ENCODE measurements at regions not wholly inside any gene's neighbourhood (a gene's known extent, or its start where the extent isn't known, plus 50 kb on each side); places are given as distances from the start of the nearest gene placed in this dataset.

DNA sequence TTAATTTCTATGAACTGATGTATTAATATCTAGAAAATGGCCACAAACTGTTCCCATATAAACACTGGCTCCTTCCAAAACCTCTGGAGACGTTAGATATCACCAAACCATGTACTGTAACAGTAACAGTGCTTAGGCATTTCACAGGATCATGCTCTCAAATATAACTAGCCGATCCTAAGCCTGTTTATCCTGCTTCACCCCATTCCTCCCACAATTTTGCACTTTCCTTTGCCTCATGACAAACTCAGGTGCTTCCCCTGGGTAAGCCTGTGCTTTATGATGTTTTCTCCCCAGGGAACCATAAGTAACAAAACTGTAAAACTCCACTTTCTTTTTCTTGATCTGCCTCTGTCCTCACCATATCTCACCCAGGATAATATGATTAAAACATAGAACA is 452.3 kb downstream of the PLA2G4A start:
- H3K4me1 ChIP-seq (ENCODE audit: control insufficient read depth, insufficient read depth, low read length) = no peaks in the 10 kb centered on the region
- no peaks in the 10 kb centered on the region for H3K27me3 ChIP-seq (ENCODE audit: control insufficient read depth, insufficient read depth, low read length)
- no peaks in the 10 kb centered on the region for H3K36me3 ChIP-seq (ENCODE audit: control insufficient read depth, insufficient read depth, low read length)
- no peaks in the 10 kb centered on the region for H3K9me3 ChIP-seq (ENCODE audit: control insufficient read depth, insufficient read depth, low read length)
- DNase-seq (ENCODE audit: low read depth, low spot score) = no peak
- H3K4me3 ChIP-seq (ENCODE audit: low read length) = no peak overlapping the region
- no CpG with 5 or more reads among the region's 2 CpGs for WGBS (ENCODE audit: insufficient coverage, insufficient read length)
- no peak overlapping the region for H3K27ac ChIP-seq (ENCODE audit: low read length)

- Histone ChIP-seq H3K4me1 (ENCODE audit: control insufficient read depth, insufficient read depth, low read length) (no peaks in the 10 kb centered on the region), H3K4me3 (ENCODE audit: low read length) (no peak overlapping the region), H3K36me3 (ENCODE audit: control insufficient read depth, insufficient read depth, low read length) (no peaks in the 10 kb centered on the region), H3K27me3 (ENCODE audit: control insufficient read depth, insufficient read depth, low read length) (no peaks in the 10 kb centered on the region), H3K27ac (ENCODE audit: low read length) (no peak overlapping the region), H3K9me3 (ENCODE audit: control insufficient read depth, insufficient read depth, low read length) (no peaks in the 10 kb centered on the region)
- DNase-seq (ENCODE audit: low read depth, low spot score) = no peak
- WGBS (ENCODE audit: insufficient coverage, insufficient read length) = no CpG with 5 or more reads among the region's 1 CpG
Measured at GRCh38 chr1:187283984-187284383, 455.2 kb downstream of the PLA2G4A start.

DNA sequence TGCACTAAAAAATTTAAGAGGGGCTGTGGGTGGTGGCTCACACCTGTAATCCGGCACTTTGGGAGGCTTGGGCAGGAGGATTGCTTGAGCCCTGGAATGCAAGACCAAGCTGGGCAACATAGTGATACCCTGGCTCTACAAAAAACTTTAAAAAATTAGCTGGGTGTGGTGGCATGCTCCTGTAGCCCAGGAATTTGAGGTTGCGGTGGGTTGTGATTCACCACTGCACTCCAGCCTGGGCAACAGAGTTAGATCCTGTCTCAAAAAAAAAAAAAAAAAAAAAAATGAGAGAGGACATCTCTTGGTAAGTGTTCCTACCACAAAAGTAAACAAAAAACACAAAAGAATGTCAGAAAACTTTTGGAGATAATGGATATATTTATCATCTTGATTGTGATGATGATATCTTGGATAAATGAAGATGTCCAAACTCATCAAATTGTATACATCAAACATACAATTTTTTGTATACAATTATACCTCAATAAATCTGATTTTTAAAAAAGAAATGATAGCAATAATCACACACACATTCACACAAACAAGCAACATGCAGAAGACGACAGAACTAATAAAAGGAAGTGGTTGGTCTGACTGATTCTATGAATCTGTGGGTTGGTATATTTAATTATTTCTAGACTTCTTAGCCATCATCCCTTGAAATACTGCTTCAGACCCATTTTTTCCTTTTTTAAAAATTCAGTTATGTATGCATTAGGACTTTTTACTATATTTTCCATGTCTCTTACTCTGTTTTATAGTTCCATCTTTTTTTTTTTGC is 465.9 kb downstream of the PLA2G4A start:
- Histone ChIP-seq H3K27ac (ENCODE audit: low read length) (no peak overlapping the region), H3K4me3 (ENCODE audit: low read length) (no peak overlapping the region), H3K36me3 (ENCODE audit: control insufficient read depth, insufficient read depth, low read length) (no peaks in the 10 kb centered on the region), H3K27me3 (ENCODE audit: control insufficient read depth, insufficient read depth, low read length) (no peaks in the 10 kb centered on the region), H3K4me1 (ENCODE audit: control insufficient read depth, insufficient read depth, low read length) (no peaks in the 10 kb centered on the region), H3K9me3 (ENCODE audit: control insufficient read depth, insufficient read depth, low read length) (no peaks in the 10 kb centered on the region)
- WGBS (ENCODE audit: insufficient coverage, insufficient read length) = no CpG with 5 or more reads among the region's 3 CpGs
- no peak for DNase-seq (ENCODE audit: low read depth, low spot score)

GRCh38 chr1:187300081-187300480 is 471.3 kb downstream of the PLA2G4A start:
- no peak for DNase-seq (ENCODE audit: low read depth, low spot score)
- H3K36me3 ChIP-seq (ENCODE audit: control insufficient read depth, insufficient read depth, low read length) = no peaks in the 10 kb centered on the region
- no peaks in the 10 kb centered on the region for H3K9me3 ChIP-seq (ENCODE audit: control insufficient read depth, insufficient read depth, low read length)
- H3K27ac ChIP-seq (ENCODE audit: low read length) = no peak overlapping the region
- WGBS (ENCODE audit: insufficient coverage, insufficient read length) = no CpG with 5 or more reads among the region's 2 CpGs
- H3K27me3 ChIP-seq (ENCODE audit: control insufficient read depth, insufficient read depth, low read length) = no peaks in the 10 kb centered on the region
- H3K4me3 ChIP-seq (ENCODE audit: low read length) = no peak overlapping the region
- no peaks in the 10 kb centered on the region for H3K4me1 ChIP-seq (ENCODE audit: control insufficient read depth, insufficient read depth, low read length)

DNA sequence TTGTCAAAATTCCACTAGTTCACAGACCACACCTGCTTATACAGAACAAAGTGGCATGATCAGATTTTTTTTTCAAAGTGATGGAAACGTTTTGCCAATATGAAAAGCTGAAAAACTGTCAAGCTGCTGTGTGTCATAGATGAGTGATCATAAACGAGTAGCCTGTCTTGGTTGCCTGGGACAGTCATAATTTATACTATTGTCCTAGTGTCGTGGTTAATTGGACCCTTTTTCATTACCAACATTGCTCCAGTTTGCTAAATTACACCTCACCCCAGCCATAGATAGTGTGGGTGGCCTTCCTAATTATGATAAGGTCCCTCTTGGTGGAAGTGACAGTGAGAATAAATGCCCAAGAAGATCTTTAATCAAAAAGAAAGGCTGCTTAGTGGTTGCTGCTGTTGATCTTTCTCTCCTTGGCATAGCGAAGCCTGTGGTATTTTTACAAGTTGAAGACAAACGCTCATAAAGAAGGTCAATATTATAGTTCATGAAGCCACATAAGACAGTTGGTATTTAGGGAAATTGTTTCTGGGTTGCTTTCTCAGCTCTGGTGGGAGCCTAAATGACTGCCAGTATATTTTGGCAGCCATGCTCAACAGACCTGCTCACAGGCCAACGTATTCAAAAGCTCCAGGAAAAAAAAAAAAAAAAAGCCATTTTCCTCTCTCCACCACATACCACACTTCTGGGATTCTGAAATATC is 478.1 kb downstream of the PLA2G4A start:
- no peak overlapping the region for H3K27ac ChIP-seq (ENCODE audit: low read length)
- no peak overlapping the region for H3K4me3 ChIP-seq (ENCODE audit: low read length)
- H3K36me3 ChIP-seq (ENCODE audit: control insufficient read depth, insufficient read depth, low read length) = no peaks in the 10 kb centered on the region
- WGBS (ENCODE audit: insufficient coverage, insufficient read length) = no CpG with 5 or more reads among the region's 6 CpGs
- H3K4me1 ChIP-seq (ENCODE audit: control insufficient read depth, insufficient read depth, low read length) = no peaks in the 10 kb centered on the region
- H3K9me3 ChIP-seq (ENCODE audit: control insufficient read depth, insufficient read depth, low read length) = no peaks in the 10 kb centered on the region
- no peaks in the 10 kb centered on the region for H3K27me3 ChIP-seq (ENCODE audit: control insufficient read depth, insufficient read depth, low read length)
- no peak for DNase-seq (ENCODE audit: low read depth, low spot score)

GRCh38 chr1:187310038-187310631 is 481.4 kb downstream of the PLA2G4A start:
- Histone ChIP-seq H3K9me3 (ENCODE audit: control insufficient read depth, insufficient read depth, low read length) (no peaks in the 10 kb centered on the region), H3K4me1 (ENCODE audit: control insufficient read depth, insufficient read depth, low read length) (no peaks in the 10 kb centered on the region)
- no CpG with 5 or more reads among the region's 3 CpGs for WGBS (ENCODE audit: insufficient coverage, insufficient read length)

GRCh38 chr1:187313115-187313514 is 484.4 kb downstream of the PLA2G4A start:
- no peaks in the 10 kb centered on the region for H3K36me3 ChIP-seq (ENCODE audit: control insufficient read depth, insufficient read depth, low read length)
- no peak overlapping the region for H3K27ac ChIP-seq (ENCODE audit: low read length)
- no CpG with 5 or more reads among the region's 2 CpGs for WGBS (ENCODE audit: insufficient coverage, insufficient read length)
- no peak overlapping the region for H3K4me3 ChIP-seq (ENCODE audit: low read length)
- DNase-seq (ENCODE audit: low read depth, low spot score) = no peak
- no peaks in the 10 kb centered on the region for H3K4me1 ChIP-seq (ENCODE audit: control insufficient read depth, insufficient read depth, low read length)
- no peaks in the 10 kb centered on the region for H3K9me3 ChIP-seq (ENCODE audit: control insufficient read depth, insufficient read depth, low read length)
- H3K27me3 ChIP-seq (ENCODE audit: control insufficient read depth, insufficient read depth, low read length) = no peaks in the 10 kb centered on the region

More at GRCh38 chr1:187310038-187310631, 481.4 kb downstream of the PLA2G4A start:
- no peak for DNase-seq (ENCODE audit: low read depth, low spot score)
- Histone ChIP-seq H3K36me3 (ENCODE audit: control insufficient read depth, insufficient read depth, low read length) (no peaks in the 10 kb centered on the region), H3K4me3 (ENCODE audit: low read length) (no peak overlapping the region), H3K27me3 (ENCODE audit: control insufficient read depth, insufficient read depth, low read length) (no peaks in the 10 kb centered on the region), H3K27ac (ENCODE audit: low read length) (no peak overlapping the region)

GRCh38 chr1:187326557-187326956 is 497.8 kb downstream of the PLA2G4A start:
- H3K9me3 ChIP-seq (ENCODE audit: control insufficient read depth, insufficient read depth, low read length) = no peaks in the 10 kb centered on the region
- WGBS (ENCODE audit: insufficient coverage, insufficient read length) = no CpG with 5 or more reads among the region's 1 CpG
- no peak overlapping the region for H3K4me3 ChIP-seq (ENCODE audit: low read length)
- H3K27me3 ChIP-seq (ENCODE audit: control insufficient read depth, insufficient read depth, low read length) = no peaks in the 10 kb centered on the region
- no peaks in the 10 kb centered on the region for H3K36me3 ChIP-seq (ENCODE audit: control insufficient read depth, insufficient read depth, low read length)
- no peak for DNase-seq (ENCODE audit: low read depth, low spot score)
- no peak overlapping the region for H3K27ac ChIP-seq (ENCODE audit: low read length)
- H3K4me1 ChIP-seq (ENCODE audit: control insufficient read depth, insufficient read depth, low read length) = no peaks in the 10 kb centered on the region

DNA sequence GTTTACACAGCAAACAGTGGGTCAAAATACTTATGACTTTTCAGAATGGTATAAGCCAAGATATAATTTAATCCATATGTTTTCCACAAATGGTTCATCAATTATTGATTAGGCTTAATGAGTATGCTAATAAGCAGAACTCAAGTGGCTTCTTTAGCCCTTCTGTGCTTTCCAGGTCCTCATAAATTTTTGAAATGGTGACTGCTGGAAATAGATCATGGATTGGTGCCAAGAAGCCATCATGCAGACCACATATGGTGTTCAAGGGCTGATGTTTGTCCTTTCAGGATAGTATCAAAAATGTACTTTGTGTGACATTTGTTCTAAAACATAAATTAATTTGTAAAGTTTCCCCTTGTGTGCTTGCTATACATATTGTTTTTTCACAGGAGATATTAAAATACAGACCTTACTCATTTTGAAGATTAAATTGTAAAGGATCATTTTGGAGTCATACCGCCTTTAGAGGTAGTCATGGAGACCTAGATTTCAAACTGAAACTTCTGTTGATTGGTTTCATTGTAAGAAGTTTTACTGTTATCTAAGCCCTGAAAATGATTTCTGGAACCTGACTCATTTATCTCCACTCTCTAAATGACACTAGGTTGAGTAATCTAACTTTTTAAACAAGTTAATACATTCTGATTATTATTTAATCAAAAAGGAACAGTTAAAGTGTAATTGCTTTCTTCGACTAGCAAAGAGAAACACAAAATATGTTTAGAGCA is 507.9 kb downstream of the PLA2G4A start:
- no peak overlapping the region for H3K4me3 ChIP-seq (ENCODE audit: low read length)
- WGBS (ENCODE audit: insufficient coverage, insufficient read length) = no CpG with 5 or more reads among the region's 2 CpGs
- no peaks in the 10 kb centered on the region for H3K36me3 ChIP-seq (ENCODE audit: control insufficient read depth, insufficient read depth, low read length)
- no peaks in the 10 kb centered on the region for H3K9me3 ChIP-seq (ENCODE audit: control insufficient read depth, insufficient read depth, low read length)
- no peaks in the 10 kb centered on the region for H3K4me1 ChIP-seq (ENCODE audit: control insufficient read depth, insufficient read depth, low read length)
- no peak for DNase-seq (ENCODE audit: low read depth, low spot score)
- no peaks in the 10 kb centered on the region for H3K27me3 ChIP-seq (ENCODE audit: control insufficient read depth, insufficient read depth, low read length)
- H3K27ac ChIP-seq (ENCODE audit: low read length) = no peak overlapping the region

- Histone ChIP-seq H3K4me1 (ENCODE audit: control insufficient read depth, insufficient read depth, low read length) (no peaks in the 10 kb centered on the region), H3K4me3 (ENCODE audit: low read length) (no peak overlapping the region), H3K36me3 (ENCODE audit: control insufficient read depth, insufficient read depth, low read length) (no peaks in the 10 kb centered on the region), H3K27me3 (ENCODE audit: control insufficient read depth, insufficient read depth, low read length) (no peaks in the 10 kb centered on the region), H3K9me3 (ENCODE audit: control insufficient read depth, insufficient read depth, low read length) (no peaks in the 10 kb centered on the region), H3K27ac (ENCODE audit: low read length) (no peak overlapping the region)
- DNase-seq (ENCODE audit: low read depth, low spot score) = no peak
Measured at GRCh38 chr1:187338762-187339412, 510.1 kb downstream of the PLA2G4A start.

Data from iPS DF 6.9 (cell line).